ENCODE measurements at regions not wholly inside any gene's neighbourhood (a gene's known extent, or its start where the extent isn't known, plus 50 kb on each side); places are given as distances from the start of the nearest gene placed in this dataset.

- TF ChIP-seq, protein P1, sequence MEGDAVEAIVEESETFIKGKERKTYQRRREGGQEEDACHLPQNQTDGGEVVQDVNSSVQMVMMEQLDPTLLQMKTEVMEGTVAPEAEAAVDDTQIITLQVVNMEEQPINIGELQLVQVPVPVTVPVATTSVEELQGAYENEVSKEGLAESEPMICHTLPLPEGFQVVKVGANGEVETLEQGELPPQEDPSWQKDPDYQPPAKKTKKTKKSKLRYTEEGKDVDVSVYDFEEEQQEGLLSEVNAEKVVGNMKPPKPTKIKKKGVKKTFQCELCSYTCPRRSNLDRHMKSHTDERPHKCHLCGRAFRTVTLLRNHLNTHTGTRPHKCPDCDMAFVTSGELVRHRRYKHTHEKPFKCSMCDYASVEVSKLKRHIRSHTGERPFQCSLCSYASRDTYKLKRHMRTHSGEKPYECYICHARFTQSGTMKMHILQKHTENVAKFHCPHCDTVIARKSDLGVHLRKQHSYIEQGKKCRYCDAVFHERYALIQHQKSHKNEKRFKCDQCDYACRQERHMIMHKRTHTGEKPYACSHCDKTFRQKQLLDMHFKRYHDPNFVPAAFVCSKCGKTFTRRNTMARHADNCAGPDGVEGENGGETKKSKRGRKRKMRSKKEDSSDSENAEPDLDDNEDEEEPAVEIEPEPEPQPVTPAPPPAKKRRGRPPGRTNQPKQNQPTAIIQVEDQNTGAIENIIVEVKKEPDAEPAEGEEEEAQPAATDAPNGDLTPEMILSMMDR (IDR thresholded peaks at IDR 0.05): no peak
- TF ChIP-seq POLR2A (IDR thresholded peaks at IDR 0.05): no peak
These were observed 622.0 kb upstream of the DAB2 start for GRCh38 chr5:40046792-40047191.

All from uterus (tissue), 2 donors.